ENCODE measurements at regions not wholly inside any gene's neighbourhood (a gene's known extent, or its start where the extent isn't known, plus 50 kb on each side); places are given as distances from the start of the nearest gene placed in this dataset.

GRCh38 chr12:38445040-38445439 lies 128.5 kb downstream of the ALG10B start:
- H3K27me3 ChIP-seq, result no peaks in the 10 kb centered on the region
- no peaks in the 10 kb centered on the region for H3K36me3 ChIP-seq
- H3K4me1 ChIP-seq, result no peaks in the 10 kb centered on the region
- H3K4me3 ChIP-seq, result no peak overlapping the region
- H3K9me3 ChIP-seq, result peaks cover 0 to 4% of the 10 kb centered on the region in 2 donors
- no peak for DNase-seq (ENCODE audit: low spot score in 2 of 2)
- intact Hi-C loops (cut with DNase I; ENCODE audit: low total_unique reads), result no loop called here
- TF ChIP-seq, protein P1, sequence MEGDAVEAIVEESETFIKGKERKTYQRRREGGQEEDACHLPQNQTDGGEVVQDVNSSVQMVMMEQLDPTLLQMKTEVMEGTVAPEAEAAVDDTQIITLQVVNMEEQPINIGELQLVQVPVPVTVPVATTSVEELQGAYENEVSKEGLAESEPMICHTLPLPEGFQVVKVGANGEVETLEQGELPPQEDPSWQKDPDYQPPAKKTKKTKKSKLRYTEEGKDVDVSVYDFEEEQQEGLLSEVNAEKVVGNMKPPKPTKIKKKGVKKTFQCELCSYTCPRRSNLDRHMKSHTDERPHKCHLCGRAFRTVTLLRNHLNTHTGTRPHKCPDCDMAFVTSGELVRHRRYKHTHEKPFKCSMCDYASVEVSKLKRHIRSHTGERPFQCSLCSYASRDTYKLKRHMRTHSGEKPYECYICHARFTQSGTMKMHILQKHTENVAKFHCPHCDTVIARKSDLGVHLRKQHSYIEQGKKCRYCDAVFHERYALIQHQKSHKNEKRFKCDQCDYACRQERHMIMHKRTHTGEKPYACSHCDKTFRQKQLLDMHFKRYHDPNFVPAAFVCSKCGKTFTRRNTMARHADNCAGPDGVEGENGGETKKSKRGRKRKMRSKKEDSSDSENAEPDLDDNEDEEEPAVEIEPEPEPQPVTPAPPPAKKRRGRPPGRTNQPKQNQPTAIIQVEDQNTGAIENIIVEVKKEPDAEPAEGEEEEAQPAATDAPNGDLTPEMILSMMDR (IDR thresholded peaks at IDR 0.05), result no peak
- no peak for TF ChIP-seq POLR2A (IDR thresholded peaks at IDR 0.05)
- no peak for TF ChIP-seq POLR2AphosphoS5 (IDR thresholded peaks at IDR 0.05)
- no peak overlapping the region for H3K27ac ChIP-seq

DNA sequence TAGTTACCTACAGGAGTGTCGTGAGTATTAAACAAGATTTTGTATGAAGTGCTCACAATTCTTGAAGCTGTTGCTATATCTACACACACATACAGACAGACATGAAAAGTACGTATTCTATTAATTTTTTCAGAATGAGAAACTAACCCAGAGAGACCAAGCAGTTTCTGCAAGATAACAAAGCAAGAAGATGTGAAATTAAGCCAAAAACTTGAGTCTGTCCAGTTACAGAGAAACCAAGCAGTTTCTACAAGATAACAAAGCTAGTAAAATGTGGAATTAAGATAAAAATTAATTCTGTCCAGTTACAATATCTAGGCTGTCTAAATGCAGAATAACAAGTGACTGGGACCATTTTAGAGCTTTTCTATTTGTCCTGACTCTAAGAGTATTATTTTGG lies 132.4 kb downstream of the ALG10B start:
- TF ChIP-seq, protein P1 (IDR thresholded peaks at IDR 0.05), result no peak
- no peak for TF ChIP-seq POLR2A (IDR thresholded peaks at IDR 0.05)
- TF ChIP-seq POLR2AphosphoS5 (IDR thresholded peaks at IDR 0.05), result no peak
- H3K4me3 ChIP-seq, result no peak overlapping the region
- no peaks in the 10 kb centered on the region for H3K36me3 ChIP-seq
- H3K4me1 ChIP-seq, result no peaks in the 10 kb centered on the region
- no peaks in the 10 kb centered on the region for H3K9me3 ChIP-seq
- H3K27ac ChIP-seq, result no peak overlapping the region
- intact Hi-C loops (cut with DNase I; ENCODE audit: low total_unique reads), result no loop called here
- DNase-seq (ENCODE audit: low spot score in 2 of 2), result no peak
- no peaks in the 10 kb centered on the region for H3K27me3 ChIP-seq

DNA sequence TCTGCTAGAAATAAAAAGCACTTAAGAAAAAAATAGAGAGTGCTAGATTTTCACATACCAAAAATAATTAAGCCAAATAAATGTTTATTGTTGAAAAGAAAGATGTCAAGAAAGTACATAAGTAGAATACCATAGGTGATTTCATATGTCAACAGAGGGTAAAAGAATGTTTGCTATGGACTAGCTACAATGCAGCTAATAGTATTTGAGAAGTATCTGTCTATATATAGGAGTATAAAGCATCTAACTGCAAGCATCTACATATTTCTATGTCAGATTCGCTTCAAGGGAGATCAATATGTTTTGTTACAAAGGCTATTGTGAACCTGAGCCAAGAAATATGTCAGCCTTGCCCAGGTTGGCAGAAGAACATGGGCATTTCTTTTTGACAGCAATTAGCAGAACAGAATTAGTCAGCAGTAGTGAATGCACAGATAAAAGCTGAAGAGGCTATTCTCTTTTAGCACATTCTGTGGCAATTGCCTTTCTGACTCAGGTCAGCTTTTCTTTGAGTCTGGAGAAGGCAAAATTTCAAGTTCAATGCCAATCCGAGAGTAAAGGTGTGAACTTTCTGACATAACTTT lies 140.1 kb downstream of the ALG10B start:
- Histone ChIP-seq H3K36me3 (no peaks in the 10 kb centered on the region), H3K27me3 (no peaks in the 10 kb centered on the region), H3K9me3 (no peaks in the 10 kb centered on the region), H3K4me1 (no peaks in the 10 kb centered on the region), H3K27ac (no peak overlapping the region), H3K4me3 (no peak overlapping the region)
- intact Hi-C loops (cut with DNase I; ENCODE audit: low total_unique reads), result no loop called here
- TF ChIP-seq, protein P1 (IDR thresholded peaks at IDR 0.05), result no peak
- TF ChIP-seq POLR2AphosphoS5 (IDR thresholded peaks at IDR 0.05) (no peak), POLR2A (IDR thresholded peaks at IDR 0.05) (no peak)
- DNase-seq (ENCODE audit: low spot score in 2 of 2), result no peak

GRCh38 chr12:38465020-38465419 lies 148.4 kb downstream of the ALG10B start:
- Histone ChIP-seq H3K9me3 (no peaks in the 10 kb centered on the region), H3K27ac (no peak overlapping the region), H3K27me3 (no peaks in the 10 kb centered on the region), H3K4me1 (no peaks in the 10 kb centered on the region), H3K36me3 (no peaks in the 10 kb centered on the region), H3K4me3 (no peak overlapping the region)
- no peak for DNase-seq (ENCODE audit: low spot score in 2 of 2)
- intact Hi-C loops (cut with DNase I; ENCODE audit: low total_unique reads), result no loop called here
- no peak for TF ChIP-seq POLR2A (IDR thresholded peaks at IDR 0.05)
- TF ChIP-seq, protein P1 (IDR thresholded peaks at IDR 0.05), result no peak
- TF ChIP-seq POLR2AphosphoS5 (IDR thresholded peaks at IDR 0.05), result no peak

- Histone ChIP-seq H3K27ac (no peak overlapping the region), H3K4me3 (no peak overlapping the region), H3K4me1 (no peaks in the 10 kb centered on the region), H3K36me3 (no peaks in the 10 kb centered on the region), H3K9me3 (peaks cover 0 to 8% of the 10 kb centered on the region in 2 donors), H3K27me3 (no peaks in the 10 kb centered on the region)
- DNase-seq (ENCODE audit: low spot score in 2 of 2), result no peak
- intact Hi-C loops (cut with DNase I; ENCODE audit: low total_unique reads), result no loop called here
- TF ChIP-seq, protein P1 (IDR thresholded peaks at IDR 0.05), result no peak
- TF ChIP-seq POLR2A (IDR thresholded peaks at IDR 0.05), result no peak
- TF ChIP-seq POLR2AphosphoS5 (IDR thresholded peaks at IDR 0.05), result no peak
Observed at GRCh38 chr12:38469715-38470114, 153.1 kb downstream of the ALG10B start.

All from breast epithelium (tissue), 4 donors.